ENCODE measurements at regions not wholly inside any gene's neighbourhood (a gene's known extent, or its start where the extent isn't known, plus 50 kb on each side); places are given as distances from the start of the nearest gene placed in this dataset.

DNA sequence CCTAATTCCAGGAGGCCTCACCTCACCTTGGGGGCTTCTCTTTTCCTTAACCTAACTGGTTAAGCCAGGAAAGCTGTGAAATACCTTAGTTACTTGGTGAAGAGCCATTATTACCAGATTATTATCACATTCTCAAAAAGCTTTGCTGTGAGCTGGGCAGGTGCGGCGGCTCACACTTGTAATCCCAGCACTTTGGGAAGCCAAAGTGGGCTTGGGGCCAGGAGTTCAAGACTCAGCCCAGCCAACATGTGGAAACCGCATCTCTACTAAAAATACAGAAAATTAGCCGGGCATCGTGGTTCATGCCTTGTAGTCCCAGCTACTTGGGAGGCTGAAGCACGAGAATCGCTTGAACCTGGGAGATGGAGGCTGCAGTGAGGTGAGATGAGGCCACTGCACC, 102.4 kb upstream of the KLF6 start:
- WGBS, 2 donors: 78 to 84% methylated on average over 7 of the region's 7 CpGs
- peak overlapping the region; percentile 50 to 88 (median 76) for H3K27ac ChIP-seq

GRCh38 chr10:3886641-3887251, 101.7 kb upstream of the KLF6 start:
- Histone ChIP-seq H3K4me3 (no peak overlapping the region), H3K27ac (peak overlapping the region; percentile 50 to 88 (median 76)), H3K27me3 (no peaks in the 10 kb centered on the region), H3K9me3 (no peaks in the 10 kb centered on the region), H3K36me3 (no peaks in the 10 kb centered on the region), H3K4me1 (peaks cover 8 to 30% (median 17%) of the 10 kb centered on the region in 3 donors)
- WGBS, 2 donors: 6 to 8% methylated on average over 11 of the region's 11 CpGs
- FAIRE-seq: no peak
- TF ChIP-seq, protein P1, sequence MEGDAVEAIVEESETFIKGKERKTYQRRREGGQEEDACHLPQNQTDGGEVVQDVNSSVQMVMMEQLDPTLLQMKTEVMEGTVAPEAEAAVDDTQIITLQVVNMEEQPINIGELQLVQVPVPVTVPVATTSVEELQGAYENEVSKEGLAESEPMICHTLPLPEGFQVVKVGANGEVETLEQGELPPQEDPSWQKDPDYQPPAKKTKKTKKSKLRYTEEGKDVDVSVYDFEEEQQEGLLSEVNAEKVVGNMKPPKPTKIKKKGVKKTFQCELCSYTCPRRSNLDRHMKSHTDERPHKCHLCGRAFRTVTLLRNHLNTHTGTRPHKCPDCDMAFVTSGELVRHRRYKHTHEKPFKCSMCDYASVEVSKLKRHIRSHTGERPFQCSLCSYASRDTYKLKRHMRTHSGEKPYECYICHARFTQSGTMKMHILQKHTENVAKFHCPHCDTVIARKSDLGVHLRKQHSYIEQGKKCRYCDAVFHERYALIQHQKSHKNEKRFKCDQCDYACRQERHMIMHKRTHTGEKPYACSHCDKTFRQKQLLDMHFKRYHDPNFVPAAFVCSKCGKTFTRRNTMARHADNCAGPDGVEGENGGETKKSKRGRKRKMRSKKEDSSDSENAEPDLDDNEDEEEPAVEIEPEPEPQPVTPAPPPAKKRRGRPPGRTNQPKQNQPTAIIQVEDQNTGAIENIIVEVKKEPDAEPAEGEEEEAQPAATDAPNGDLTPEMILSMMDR (IDR thresholded peaks at IDR 0.05): no peak
- peak; percentile 85 to 91 (median 90) for ATAC-seq
- intact Hi-C loops (cut with DNase I): no loop called here
- DNase-seq: peak in 4 of 6 donors; percentile 52 to 66 (median 58)

More for the DNA sequence above, 102.4 kb upstream of the KLF6 start:
- FAIRE-seq (no peak), ATAC-seq (peak in 1 of 4 donors; percentile 4), DNase-seq (peak in 2 of 6 donors; percentile 23 to 59)
- no peaks in the 10 kb centered on the region for H3K27me3 ChIP-seq
- TF ChIP-seq, protein P1 (IDR thresholded peaks at IDR 0.05): no peak
- H3K9me3 ChIP-seq: no peaks in the 10 kb centered on the region
- no peak overlapping the region for H3K4me3 ChIP-seq
- intact Hi-C loops (cut with DNase I): no loop called here
- H3K36me3 ChIP-seq: no peaks in the 10 kb centered on the region
- H3K4me1 ChIP-seq: peaks cover 8 to 30% (median 17%) of the 10 kb centered on the region in 3 donors

- TF ChIP-seq, protein P1 (IDR thresholded peaks at IDR 0.05): no peak
- intact Hi-C loops (cut with DNase I): no loop called here
- Histone ChIP-seq H3K27ac (peak overlapping the region; percentile 50 to 88 (median 76)), H3K27me3 (no peaks in the 10 kb centered on the region), H3K9me3 (no peaks in the 10 kb centered on the region), H3K36me3 (no peaks in the 10 kb centered on the region), H3K4me1 (peaks cover 8 to 30% (median 17%) of the 10 kb centered on the region in 3 donors), H3K4me3 (no peak overlapping the region)
- DNase-seq (peak in 1 of 6 donors; percentile 47), ATAC-seq (peak in 3 of 4 donors; percentile 31 to 39 (median 35)), FAIRE-seq (no peak)
- 43 to 49% methylated on average over 14 of the region's 14 CpGs for WGBS, 2 donors
Observed at GRCh38 chr10:3886191-3886590, 101.2 kb upstream of the KLF6 start.

GRCh38 chr10:3882855-3883254, 97.8 kb upstream of the KLF6 start:
- H3K4me1 ChIP-seq: peaks cover 14 to 29% (median 17%) of the 10 kb centered on the region in 3 donors
- 79 to 80% methylated on average over 4 of the region's 4 CpGs for whole genome bisulfite sequencing, 2 donors
- intact Hi-C loops (cut with DNase I): no loop called here
- FAIRE-seq (no peak), ATAC-seq (no peak), DNase-seq (no peak)
- H3K27ac ChIP-seq: no peak overlapping the region
- TF ChIP-seq, protein P1 (IDR thresholded peaks at IDR 0.05): no peak
- no peaks in the 10 kb centered on the region for H3K27me3 ChIP-seq
- H3K36me3 ChIP-seq: no peaks in the 10 kb centered on the region
- H3K9me3 ChIP-seq: no peaks in the 10 kb centered on the region
- no peak overlapping the region for H3K4me3 ChIP-seq

DNA sequence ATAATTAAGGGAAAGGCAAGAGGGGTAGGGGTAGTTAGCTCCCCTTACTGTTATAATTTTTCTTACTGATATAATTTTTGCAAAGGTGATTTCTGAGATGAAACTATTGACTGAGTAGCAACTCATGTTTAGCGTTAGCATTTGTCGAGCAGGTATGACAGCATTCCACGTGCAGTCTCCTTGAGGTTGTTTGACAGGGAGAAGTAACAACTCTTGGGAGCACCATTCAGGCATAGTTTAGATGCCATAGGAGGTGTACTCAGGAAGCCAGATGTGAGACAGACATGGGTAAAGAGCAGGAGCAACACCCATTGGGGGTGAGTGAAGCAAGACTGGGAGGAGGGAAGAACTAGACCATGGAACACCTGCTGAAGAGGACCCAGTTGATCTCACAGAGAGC, 96.6 kb upstream of the KLF6 start:
- no peaks in the 10 kb centered on the region for H3K27me3 ChIP-seq
- ATAC-seq (no peak), FAIRE-seq (no peak), DNase-seq (no peak)
- no peak overlapping the region for H3K27ac ChIP-seq
- intact Hi-C loops (cut with DNase I): no loop called here
- peaks cover 5 to 24% (median 6%) of the 10 kb centered on the region in 3 donors for H3K4me1 ChIP-seq
- 34 to 36% methylated on average over 3 of the region's 3 CpGs for WGBS, 2 donors
- TF ChIP-seq, protein P1 (IDR thresholded peaks at IDR 0.05): no peak
- no peak overlapping the region for H3K4me3 ChIP-seq
- no peaks in the 10 kb centered on the region for H3K9me3 ChIP-seq
- H3K36me3 ChIP-seq: no peaks in the 10 kb centered on the region

Measured in pancreas (tissue), 10 donors.